ENCODE measurements at regions not wholly inside any gene's neighbourhood (a gene's known extent, or its start where the extent isn't known, plus 50 kb on each side); places are given as distances from the start of the nearest gene placed in this dataset.

GRCh38 chr22:48333816-48334735 is 1493.6 kb downstream of the BRD1 start:
- DNase-seq = no peak

- no peak for DNase-seq
Observed at GRCh38 chr22:48333323-48333763, 1494.3 kb downstream of the BRD1 start.

GRCh38 chr22:48332438-48333322 is 1495.0 kb downstream of the BRD1 start:
- DNase-seq = no peak

GRCh38 chr22:48331691-48332220 is 1495.9 kb downstream of the BRD1 start:
- DNase-seq = no peak

DNA sequence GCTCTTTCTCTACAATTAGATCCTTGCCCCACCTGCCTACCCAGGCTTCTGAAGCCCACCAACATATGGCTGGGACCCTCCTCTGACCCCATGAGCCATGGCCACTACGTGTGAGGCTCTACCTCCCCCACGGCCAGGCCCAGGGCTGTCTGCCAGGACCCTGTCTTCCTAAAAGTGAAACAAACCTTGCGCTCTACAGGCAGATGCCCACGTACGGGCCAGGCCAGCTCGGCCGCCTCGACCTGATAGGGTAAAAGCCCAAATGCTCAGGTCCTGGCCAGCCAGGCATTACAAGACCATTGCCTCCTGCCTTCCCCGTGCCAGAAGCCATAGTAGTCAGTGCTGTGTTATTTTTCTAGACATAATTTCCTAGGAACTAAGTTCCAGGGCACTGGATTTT is 1496.4 kb downstream of the BRD1 start:
- no peak for DNase-seq

DNA sequence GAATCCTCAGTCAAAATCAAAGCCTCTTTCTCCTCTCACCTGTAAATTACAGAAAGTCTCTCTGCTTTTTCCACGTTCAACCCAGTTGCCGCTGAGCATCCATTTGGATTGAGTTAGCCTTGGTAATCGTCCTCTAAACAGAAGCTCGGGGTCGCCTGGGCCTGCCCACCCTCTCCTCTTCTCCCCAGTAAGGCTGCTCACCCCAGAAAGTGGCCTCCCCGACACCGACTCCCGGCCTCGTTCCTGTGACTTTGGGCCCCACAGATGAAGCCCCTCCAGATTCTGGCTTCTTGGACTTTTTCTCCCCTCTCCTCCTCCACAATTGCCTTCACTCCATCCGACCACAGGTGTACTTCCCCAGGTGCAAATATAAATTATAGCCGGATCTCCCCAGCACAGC is 1500.0 kb downstream of the BRD1 start:
- no peak for DNase-seq

- DNase-seq = no peak
Observed at GRCh38 chr22:48323746-48324145, 1503.9 kb downstream of the BRD1 start.

DNA sequence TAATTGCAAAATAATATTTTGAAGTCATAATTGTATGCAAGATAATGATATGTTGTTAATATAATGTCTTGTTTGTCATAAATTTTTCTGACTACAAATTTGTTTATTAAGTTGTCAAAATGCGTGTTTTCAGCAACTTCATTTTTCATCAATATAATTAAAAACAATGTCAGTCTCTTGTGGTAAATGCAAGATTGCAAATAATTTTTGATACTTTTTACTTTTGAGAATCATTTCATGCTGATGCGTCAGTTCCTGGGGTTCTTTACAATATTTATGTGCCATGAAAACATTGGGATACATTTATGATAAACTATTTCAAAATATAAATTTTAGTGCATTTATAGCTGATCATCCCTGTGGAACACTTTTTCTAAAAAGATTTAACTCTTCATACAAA is 1504.8 kb downstream of the BRD1 start:
- no peak for DNase-seq

- no peak for DNase-seq
Observed at GRCh38 chr22:48321986-48322545, 1505.6 kb downstream of the BRD1 start.

DNA sequence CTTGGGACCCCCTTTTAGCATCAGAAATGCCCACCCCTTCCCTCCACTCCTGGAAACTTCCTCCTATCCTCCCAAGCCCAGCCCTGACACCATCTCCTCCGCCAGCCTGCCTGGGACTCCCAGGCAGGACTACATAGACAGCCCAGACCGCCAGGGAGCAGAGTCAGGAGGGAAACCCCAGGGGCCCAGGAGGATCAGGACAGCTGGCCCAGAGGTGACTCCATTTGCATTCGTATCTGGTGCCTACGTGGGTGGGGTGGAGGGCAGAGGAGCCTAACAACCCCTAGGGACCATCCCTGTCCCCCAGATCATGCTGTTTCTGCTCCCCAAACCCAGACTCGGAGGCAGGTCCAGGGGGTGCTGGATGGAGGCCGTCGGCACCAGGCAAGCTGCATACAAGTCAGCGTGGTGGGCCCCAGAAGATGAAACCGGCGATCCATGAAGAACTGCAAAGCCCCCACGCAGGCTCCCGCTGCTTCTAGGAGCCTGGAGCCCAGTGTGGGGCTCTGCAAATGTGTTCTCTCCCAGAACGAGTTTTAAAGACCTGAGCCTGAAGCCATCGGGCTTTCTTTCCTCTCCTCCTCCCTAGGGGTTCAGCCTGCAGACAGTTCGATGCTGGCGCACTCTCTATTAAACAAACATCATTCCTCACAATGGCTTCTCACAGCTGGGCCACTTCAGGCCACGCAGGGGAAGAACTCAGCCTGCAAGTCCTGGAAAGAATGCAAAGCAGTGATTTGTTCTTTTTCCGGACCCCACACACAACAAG is 1506.8 kb downstream of the BRD1 start:
- DNase-seq = no peak

GRCh38 chr22:48320048-48320682 is 1507.5 kb downstream of the BRD1 start:
- DNase-seq = no peak

GRCh38 chr22:48319321-48320047 is 1508.2 kb downstream of the BRD1 start:
- no peak for DNase-seq

- DNase-seq = no peak
Observed at GRCh38 chr22:48318575-48319320, 1508.9 kb downstream of the BRD1 start.

DNA sequence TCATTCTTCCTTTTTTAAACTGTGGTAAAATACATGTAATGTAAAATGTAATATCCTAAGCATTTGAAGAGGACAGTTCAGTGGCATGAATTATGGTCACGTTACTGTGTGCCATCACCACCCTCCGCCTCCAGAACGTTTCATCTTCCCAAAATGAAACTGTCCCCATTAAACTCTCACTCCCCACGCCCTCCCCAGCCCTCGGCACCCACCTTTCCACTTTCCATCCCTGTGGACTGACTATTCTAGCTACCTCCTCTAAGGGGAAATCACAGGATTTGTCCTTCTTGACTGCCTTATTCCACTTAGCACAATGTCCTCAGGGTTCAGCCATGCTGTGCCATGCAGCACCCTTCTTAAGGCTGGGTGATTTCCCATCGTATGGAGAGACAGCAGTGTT is 1509.5 kb downstream of the BRD1 start:
- no peak for DNase-seq

DNA sequence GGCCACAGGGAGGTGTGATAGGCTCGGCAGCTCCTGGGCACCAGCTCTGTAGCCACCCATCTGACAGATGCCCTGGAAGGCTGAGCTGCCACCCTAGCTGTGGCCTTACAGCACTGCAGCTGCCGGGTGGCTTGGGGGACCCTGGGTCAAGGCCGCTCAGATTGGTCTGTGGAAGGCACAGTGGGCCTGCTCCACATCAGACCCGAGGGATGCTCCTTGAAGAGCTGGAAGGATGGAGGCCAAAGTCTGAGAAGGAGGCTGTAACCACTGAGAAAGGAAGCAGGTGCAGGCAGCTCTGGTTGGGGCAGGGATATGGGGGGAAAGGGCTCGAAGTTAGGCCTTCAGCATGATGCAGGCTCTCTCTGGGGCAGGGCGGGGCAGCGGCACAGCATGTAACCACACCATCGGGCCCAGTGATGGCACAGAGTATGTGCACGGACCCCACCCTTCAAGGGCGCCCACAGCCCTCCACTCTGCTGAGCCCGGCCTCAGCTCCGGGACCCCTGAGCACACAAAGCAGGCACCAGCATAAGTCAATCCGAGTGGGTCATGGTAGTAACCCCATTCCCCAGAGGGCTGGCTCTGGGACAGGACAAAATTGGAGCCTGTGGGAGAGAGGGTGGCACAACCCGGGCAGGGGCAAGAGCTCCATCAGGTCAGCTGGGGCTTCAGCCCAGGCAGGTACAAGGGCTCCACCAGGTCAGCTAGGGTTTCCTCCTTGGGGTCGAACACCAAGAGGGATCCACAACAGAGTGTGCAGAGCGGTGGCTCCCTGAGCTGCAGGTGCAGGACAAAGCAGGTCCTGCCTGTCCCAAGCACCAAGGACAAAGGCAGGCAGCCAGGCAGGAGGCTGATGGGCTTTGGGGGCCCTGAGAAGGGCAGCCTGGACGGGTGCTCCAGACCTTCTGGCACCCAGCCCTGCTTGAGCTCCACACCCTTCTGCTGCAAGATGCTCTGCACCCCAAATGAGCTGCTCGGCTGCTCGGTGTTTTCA is 1511.1 kb downstream of the BRD1 start:
- DNase-seq = no peak

DNA sequence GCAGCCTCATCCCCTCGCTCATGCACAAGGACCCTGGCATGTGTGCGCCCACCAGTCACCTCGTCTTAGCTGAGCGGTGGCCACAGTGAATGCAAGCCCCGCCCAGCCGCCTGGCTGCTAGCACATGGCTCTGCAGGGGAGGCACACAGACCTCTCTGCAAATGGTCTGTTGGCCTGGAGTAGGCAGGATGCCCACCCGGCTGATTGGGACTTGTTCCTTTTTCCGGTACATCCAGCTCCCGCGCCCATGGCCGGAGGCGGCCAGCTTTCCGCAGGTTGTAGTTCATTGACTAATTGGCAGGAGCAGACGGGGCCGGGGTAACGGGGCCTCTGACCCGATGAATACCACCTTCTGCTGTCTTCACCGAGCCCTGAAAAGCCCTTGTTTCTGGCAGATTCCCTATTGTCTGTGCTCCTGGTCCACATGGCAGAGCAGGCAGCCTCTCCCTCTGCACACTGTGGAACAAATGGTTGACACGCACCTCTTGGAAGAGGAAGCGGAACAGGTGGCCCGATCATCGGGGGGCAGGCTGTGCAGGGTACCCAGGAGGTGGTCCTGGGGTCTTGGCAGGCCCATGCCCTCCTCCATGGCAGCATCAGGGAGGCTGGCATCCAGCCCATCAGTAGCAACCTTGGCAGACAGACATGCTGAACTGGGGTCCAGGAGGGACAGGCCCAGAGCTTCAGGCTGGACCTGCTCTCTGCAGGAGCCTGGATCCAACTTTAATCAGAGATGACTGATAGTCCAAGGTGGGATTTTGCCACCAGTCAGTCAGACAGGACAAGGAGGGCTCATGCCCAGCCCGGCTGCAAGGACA is 1512.0 kb downstream of the BRD1 start:
- DNase-seq = no peak

DNA sequence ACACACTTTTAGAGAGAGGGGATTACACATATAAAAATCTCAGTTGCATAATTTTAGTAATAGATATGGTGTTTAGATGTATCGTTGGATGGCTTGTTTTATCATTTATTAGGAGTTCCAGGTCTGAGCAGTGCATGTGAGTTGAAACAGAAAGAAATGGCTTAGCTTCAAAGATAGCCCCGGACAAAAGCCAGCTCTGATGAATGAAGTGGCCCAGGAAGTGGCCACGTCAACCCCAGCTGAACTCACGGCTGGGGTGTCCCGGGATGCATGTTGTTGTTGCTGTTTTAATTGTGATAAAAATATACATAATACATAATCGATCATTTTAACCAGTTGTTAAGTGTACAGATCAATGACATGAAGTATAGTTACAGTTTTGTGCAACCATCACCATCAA is 1513.6 kb downstream of the BRD1 start:
- no peak for DNase-seq

DNA sequence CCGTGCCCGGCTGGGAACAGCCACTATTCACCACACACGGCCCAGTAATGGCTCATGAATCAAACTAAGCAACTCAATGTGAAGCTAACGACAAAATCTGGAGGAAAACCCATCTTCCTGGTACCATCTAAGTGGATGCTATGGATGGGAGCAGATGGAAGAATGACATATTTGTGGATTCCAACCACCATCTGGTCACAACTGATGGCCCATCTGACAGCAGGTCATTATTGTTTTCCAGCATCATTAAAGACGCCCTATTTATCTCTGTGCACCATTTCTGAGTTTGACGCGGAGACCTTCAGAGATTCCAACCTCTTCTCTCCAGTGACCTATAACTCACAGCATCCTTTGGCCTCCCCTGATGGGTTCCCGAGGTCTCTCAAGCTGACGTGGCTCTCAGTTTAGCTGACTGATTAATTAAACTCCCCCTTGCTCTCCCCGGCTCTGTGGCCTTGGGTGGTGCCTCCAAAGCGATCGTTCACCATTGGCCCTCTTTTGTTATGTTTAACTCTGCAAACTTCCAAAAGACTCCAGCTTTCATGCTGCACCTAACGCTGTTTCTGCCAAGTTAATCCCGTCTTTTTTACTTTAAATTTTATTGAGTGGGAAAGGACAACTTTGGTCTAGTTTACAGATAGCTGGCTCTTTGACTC is 1514.4 kb downstream of the BRD1 start:
- no peak for DNase-seq
